Colon (tissue), 2 donors: ENCODE measurements at regions not wholly inside any gene's neighbourhood (a gene's known extent, or its start where the extent isn't known, plus 50 kb on each side); places are given as distances from the start of the nearest gene placed in this dataset.
"Not testable (repeated sequence)": the region's sequence is repeated elsewhere in the genome, so short reads cannot be mapped to it uniquely, and the experiment has no call there.

Source experiments
- FAIRE-seq: peaks from 2 replicates; lab custom pipeline; 2012; peaks lifted over from hg19 to GRCh38; lab: Jason Lieb, UNC
- donor health status: control.
- donor health status: control.

DNA sequence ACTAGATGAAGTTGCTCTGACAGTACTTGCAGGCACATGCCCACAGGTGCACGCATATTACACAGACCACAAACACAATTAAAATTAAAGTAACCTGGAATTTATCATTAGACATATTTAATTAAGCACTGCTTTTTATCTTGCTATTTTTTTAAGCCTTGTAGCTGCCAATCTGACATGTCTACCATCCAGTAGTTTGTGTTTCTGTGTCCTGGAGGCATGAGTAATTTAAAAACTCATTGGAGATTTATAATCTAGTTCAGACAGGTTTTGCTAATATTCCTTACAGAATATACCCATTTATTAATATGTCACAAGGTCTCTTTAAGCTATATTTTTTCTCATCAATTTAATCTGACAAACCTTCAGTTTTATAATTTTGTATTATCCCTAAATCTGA lies 445.0 kb upstream of the KLF6 start:
- FAIRE-seq: no peak

DNA sequence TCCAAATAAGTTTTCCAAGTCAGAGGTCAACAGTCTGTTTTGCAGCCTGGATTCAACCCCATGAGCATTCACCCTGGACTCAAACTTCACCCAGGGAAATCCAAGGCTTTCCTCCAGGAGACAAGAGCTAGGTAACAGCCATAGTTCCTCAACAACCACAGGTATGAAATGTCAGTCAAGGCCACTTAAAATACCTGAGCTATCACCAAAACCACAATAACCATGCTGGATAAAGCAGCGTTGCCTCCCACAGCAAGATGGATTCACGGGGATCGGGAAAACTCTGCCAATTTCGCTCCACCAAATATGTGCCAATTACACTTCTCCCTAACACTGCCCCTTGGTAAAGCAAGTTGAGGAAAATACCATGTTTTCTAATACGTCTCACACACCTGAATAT lies 444.1 kb upstream of the KLF6 start:
- FAIRE-seq: no peak

DNA sequence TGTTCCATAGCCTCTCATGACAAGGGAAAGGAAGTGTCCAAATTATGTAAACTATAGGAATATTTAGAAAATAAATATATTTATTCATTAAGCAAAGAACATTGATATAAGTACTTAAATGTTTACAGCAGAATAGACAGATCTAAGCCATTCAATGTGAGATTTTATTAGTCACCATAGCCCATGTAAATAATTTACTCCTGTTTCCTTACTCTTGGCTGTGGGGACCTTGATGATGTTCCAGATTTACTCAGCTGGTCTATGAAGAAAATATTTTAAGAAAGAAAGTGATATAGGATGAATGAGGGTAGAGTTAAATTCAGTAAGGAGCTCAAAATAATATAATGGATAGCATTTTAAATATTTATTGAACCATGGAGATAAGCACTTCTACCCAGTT lies 442.6 kb upstream of the KLF6 start:
- no peak for FAIRE-seq

DNA sequence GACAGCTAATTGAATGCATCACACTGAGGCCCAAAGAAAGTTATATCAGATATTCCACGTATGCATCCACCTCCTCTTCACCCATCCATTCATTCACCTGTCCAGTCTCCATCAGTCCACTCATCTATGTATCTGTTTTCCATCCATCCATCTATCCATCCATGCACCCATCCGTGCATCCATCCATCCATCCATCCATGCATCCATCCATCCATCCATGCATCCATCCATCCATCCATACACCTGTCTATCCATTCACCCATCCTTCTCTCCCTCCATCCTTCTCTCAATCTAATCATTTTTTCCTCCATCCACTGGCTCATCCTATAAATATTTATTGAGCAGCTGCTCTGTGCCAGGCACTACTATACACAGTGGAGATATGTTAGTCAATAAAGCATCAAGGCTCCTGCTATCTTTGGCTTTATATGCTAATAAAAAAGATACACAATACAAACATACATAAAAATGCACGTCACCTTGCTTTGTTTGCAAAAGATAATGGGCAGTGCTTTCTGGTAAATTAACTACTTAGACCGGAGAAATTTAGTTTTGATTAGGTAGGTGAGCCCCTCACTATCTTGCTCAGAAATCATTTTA lies 442.0 kb upstream of the KLF6 start:
- no peak for FAIRE-seq

DNA sequence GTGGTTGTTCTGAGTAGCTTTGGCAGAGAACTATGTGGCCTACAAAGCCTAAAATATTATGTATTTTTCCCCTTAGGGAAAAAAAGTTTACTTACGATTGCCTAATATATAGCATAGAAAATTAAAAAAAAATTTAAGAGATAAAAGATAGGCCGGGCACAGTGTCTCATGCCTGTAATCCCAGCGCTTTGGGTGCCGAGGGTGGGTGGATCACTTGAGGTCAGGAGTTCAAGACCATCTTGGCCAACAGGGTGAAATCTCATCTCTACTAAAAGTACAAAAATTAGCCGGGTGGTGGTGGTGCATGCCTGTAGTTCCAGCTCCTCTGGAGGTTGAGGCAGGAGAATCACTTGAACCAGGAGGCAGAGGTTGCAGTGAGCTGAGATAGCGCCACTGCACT lies 439.2 kb upstream of the KLF6 start:
- FAIRE-seq: no peak

DNA sequence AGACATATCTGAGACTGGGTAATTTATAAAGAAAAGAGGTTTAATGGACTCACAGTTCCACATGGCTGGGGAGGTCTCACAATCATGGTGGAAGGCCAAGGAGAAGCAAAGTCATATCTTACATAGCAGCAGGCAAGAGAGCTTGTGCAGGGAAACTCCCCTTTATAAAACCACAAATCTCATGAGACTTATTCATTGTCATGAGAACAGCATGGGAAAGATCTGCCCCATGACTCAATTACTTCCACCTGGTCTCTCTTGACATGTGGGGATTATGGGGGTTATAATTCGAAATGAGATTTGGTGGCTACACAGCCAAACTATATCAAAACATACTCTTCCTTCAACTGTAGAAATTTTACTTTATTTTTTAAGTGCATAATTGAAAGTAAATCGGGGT lies 436.3 kb upstream of the KLF6 start:
- not testable (repeated sequence) for FAIRE-seq

DNA sequence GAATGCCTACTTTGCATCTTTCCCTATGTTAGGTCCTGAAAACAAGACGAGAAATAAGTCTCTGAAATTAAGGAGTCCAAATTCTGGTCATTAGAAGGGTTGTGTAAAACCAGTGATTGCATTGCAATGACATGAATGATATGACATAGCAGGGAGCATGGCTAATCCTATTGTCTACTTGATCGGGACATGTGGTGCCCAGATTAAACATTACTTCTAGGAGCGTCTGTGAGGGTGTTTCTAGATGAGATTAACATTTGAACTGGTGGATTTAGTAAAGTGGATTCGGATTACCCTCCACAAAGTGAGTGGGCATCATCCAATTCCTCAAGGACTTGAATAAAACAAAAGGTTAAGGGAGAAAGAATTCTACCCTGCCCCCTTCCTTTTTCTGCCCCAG lies 434.9 kb upstream of the KLF6 start:
- FAIRE-seq: no peak

DNA sequence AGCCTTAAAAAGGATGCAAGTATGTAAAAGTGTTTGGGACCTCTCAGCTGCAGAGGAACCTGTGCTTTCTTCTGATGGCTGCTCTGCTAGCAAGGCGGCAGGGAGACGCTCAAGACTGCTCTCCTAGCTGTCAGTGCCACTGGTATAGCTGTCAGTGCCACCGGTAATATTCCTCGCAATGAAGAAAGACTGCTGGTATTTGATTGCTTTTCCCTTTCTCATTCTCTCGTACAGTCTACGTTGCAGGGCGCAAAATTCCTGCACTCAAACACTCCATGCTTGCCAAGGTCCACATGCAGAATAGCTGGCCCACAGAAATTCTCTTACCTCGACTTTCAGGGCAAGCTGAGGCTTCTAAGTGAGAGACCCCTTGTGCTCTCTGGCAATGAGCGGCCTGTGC lies 432.6 kb upstream of the KLF6 start:
- no peak for FAIRE-seq

DNA sequence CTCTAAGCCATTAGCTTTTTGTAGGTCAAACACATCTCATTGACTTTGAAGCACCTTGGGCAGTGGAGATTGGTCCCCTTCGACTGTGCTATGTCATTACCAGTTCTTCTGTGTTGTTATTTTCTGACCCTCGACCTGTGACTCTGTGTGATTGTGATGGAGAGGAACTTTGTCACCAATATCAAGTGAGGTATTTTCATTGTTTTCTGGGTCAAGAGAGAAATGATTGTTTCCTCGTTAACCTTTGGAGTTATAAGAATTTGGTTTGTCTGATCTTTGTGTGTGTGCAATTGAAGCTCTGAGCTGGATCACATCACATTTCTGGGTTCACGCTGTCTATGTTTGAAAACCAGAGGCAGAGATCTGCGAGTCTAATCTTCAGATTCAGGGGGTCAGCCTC lies 432.2 kb upstream of the KLF6 start:
- FAIRE-seq: peak; percentile 36

DNA sequence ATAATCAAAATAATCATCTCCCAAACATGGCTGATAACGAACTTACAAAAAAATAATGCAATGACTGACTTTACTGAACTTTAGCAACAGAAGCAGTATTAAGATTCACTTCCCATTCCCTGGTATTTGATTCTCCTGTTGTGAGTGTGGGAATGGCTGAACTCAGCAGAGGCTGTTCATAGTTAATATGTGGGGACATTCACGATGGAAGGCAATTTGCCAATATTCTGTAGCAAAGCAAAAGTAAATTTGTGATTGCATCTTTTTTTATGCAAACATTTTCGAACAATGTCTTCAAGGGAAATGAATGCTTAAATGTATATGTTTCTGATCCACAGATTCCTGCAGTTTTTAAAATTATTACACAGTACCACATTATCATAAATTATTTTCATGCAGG lies 431.7 kb upstream of the KLF6 start:
- no peak for FAIRE-seq

DNA sequence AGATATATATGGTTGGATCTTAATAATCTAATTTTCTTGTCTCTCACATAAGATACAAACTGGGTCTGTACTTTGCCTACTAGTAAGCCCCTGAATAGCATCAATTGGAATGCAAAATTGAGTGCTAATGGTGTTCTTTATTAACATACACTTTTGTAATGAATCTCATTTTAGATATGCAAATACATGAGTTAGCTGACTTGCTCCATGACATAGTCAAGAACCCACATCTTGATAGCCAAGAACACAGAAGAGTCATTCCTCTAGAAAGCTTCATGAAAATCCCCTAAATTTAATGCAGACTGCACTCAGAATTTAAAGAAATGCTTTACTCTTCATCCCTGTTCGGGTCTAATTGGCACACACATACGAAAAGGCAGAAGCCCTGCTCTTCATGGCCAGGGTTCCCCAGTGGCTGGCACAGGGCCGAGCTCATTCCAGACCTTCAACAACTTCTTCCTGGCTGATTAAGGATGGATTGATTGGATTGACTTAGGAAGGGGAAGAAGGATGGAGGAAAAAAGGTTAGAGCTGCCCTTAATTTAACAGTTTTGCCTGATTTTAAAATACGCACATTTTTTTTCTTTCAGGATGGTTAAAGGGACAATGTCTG lies 431.1 kb upstream of the KLF6 start:
- FAIRE-seq: no peak

DNA sequence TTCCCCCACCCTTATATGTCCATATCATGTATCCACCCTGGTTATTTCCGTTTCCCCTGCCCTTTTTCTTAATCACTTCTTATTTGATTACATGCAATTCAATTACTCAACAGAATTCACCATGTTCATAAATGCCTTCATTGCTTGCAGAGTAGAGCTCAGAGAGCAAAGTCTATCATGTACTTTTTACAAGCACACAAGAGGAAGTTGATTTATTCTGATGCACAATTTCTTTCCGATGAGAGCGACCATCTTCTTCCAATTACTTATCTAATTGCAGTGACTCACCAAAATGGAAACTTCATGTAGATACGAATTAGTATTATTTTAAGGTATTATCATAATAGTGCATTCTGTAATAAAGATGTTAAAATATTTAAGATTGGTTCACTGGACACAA lies 430.5 kb upstream of the KLF6 start:
- peak; percentile 94 for FAIRE-seq

DNA sequence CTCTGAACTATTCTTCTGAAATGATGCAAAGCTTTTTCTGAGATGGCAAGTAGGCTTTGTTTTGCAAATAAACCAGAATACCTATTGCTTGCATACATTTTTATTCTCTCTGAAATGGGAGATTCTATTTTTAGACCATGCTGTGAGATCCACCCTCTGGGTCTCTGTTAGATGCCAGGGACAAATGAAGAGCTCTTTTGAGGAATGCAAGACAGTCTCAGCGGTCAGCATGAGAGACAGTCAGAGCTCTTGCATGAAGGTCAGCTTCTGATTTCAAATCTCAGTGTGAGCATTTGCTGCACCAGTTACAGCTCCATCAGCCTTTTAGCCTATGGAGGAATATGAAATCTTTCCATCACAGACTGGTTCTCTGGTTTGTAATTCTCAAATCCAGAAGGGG lies 429.9 kb upstream of the KLF6 start:
- no peak for FAIRE-seq

DNA sequence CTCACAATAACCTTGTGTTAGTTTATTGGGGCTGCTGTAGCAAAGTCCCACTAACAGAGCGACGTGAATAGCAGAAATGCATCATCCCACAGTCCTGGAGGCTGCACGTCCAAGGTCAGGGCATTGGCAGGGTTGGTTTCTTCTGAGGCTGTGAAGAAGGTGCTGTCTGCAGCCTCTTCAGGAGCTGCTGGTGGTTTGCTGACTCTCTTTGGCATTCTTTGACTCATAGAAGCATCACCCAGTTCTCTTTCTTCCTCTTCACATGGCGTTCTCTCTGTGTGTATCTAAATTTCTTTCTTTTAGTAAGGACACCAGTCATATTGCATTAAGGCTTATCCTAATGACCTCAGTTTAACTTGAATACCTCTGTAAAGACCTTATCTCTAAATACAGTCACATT lies 428.4 kb upstream of the KLF6 start:
- no peak for FAIRE-seq

DNA sequence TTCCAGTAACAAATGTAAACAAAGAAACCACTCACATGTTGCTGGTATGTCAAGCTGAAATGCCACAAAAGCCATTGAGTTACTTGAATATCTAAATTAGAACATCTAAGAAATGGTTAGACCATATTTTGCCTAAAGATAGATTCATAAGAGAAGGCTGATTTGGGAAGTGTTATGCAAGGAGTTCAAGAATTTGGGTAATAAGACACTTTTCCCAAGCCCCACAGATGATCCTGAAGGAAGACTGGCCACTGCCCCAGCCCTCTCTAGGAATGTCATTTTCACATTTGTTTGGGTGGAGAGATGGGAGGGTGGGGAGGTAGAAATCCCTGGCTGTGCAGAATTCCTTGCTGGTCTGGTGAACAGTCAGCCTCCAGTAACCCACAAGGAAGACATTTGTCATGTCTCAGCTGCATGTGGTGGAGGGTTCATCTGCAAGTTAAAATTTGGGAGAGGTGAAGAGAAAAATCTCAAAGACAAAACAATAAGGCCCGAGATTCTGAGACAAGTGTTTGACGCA lies 427.2 kb upstream of the KLF6 start:
- no peak for FAIRE-seq

DNA sequence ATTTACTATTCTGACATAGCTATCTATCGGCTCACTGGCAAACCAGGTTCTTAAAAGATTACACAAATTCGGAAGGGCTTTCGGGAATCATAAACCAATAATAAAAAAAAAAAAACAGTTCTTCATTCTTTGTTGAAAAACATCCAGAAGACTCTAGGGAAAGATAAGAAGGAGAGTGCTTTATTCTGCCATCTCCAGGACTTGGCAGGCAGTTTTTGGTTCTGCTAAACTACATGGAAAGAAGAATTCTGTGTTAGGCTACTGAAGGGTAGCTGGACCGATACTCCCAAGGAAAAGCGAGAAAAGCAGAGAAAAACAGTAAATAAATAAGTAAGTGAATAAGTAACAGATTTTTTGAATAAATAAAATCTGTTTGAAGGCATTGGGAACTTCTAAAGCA lies 423.5 kb upstream of the KLF6 start:
- no peak for FAIRE-seq

DNA sequence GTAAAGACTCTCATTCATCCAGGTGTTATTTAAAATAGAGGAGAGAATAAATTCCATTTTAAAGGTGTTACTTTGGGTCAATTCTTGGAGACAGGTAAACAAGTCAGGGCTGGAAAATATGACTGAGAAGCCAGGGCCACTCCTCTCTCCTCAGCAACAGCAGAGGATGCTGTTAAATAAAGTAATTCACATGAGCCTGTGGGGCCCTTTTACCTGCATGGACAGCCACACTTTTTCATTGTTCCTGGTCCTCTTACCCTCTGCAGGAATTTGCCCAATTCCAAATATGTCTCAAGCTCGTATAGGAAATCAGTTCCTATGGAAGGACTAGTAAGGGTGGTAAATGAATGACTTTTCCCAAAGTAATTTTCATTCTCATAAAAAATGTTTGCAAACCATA lies 420.1 kb upstream of the KLF6 start:
- no peak for FAIRE-seq

DNA sequence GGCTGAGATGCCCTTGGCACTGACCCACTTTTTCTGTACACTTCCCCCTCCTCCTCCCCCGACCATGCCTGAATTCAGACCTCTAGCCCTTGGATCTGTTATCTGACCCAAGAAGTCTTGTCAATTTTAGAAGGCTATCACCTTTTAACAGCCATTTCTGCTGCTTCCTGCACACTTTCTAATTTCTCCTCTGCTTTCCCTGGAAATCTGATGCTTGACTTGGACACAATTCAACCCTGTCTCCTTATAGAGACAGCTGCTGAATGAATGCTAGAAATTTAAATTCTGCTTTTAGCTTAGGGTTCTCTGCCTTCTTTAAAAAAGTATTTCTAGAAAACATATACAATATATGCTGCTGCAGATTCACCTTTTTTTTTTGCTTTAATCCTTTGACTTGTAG lies 417.9 kb upstream of the KLF6 start:
- FAIRE-seq: no peak

DNA sequence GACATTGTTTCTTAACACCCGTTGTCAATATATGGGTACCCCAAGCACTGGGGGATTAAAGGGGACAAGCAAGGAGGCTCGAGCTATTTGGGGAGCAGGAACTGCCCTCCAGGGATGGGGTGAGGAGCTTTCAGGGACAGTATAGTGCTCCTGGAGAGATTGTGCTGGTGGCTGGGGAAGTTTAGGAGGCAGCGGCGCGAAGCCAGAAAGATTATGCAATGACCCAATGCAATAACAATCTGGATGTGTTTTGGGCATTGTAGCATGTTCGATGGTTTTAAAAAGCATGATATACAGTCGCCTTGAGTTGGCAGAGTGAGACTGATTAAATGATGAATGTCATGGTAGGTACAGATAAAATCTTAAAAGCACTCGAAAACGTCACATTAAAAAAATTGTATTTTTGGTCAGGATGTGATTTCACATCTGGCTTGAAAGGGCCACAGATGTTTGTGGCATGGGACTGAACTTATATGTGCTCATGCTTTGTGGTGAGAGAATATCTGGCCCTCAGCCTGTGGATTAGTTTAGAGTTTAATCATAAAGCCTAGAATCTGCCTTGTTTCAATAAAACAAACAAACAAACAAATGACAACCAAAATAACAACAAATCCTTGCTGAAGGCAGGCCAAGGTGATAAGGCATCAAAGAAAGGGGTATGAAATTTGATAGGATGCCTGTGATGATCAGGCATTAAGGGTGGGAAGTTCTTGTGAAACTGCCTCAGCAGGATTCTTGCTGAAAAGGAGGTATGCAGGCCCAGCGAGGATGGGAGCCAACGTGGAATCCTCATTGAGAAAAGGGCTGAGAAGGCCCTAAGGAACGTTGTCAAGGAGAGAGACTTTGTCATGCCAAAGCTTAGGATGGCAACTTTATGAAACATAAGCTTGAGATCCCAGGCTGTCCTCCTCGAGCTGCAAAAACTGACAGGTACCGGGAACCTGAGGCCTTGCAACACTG lies 417.1 kb upstream of the KLF6 start:
- FAIRE-seq: no peak

DNA sequence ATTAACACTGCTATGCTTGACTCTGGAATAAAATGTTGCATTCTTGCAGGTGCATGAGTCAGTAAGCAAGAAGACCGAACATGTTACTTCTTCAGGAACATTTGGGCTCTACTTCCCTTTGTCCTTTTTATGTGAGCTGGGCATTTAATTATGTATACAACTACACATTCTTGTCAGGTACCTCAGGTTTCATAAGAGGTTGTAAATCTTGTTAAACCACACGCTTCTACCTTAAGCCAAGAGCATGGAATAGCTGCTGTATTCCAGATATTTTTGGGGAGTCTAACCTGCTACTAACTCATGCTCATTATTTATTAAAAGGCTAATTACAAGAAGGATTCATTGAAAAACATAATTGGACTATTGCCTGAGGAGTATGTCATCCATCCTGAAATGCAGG lies 414.2 kb upstream of the KLF6 start:
- FAIRE-seq: no peak

DNA sequence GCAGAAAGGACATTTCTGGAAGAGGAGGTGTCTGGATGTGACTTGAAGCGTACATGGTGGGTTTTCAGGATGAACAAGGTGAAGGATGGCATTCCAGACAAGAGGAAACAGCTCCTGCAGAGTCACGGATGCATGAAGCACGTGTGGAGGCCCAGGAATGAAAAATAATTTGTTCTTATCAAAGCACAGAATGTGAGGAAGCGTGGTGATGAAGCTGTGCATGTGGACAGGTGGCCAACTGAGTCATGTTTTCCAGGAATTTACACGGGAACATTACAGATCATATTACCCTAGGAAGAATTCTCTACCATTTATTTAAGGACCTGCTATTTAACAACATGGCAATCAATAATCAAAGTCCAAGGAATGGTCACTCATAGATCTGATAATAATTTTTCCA lies 413.2 kb upstream of the KLF6 start:
- FAIRE-seq: no peak

DNA sequence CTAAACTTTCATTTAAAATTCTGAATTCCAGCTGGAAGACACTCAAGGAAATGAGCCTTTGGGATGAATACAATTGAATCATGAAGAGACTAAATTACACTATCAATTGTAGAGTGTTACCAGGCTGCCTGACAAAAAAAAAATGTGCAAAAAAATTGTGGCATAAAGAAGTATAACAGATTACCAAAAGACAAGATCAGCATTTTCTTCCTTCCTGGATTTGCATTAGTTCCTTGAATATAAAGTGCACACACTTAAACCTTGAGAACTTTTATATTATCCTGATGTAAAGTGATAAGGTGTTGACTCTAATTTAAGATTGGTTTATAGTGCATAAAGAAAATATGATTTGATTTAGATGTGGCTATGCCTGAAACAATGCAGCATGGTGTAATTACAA lies 412.7 kb upstream of the KLF6 start:
- FAIRE-seq: no peak

DNA sequence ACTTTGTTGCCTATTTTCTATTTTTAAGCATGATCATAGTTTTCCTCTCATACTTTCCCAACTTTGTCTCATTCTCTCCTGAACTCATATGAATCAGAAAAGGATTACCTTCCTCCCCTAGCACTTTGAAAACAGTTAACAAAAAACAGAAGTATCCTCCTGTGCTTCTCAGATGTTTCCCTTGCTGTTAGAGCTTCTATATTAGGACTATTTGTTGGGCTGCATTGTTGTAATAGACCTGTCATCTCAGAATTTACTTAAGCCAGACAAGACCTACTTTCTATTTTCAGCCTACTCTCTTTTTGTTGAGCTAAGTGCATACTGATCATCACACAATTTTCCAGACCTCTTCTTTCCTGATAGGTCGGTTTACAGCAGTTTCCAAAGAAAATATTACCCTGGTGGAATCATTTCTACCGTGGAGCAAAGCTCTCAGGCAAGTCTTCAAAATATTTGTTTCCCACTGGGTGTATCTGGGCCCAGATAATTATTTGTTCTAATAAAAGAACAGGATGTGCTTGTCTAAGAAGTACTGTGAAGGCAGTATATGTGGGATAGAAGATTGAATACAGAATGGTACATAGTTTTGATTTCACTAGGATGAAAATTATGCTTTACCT lies 411.9 kb upstream of the KLF6 start:
- no peak for FAIRE-seq
